HK-2 (cell line): ENCODE measurements at regions not wholly inside any gene's neighbourhood (a gene's known extent, or its start where the extent isn't known, plus 50 kb on each side); places are given as distances from the start of the nearest gene placed in this dataset.
"Not testable (repeated sequence)": the region's sequence is repeated elsewhere in the genome, so short reads cannot be mapped to it uniquely, and the experiment has no call there.

Experiments used
- DNase-seq: peaks from one replicate; pipeline ENCODE4 v3.0.0-alpha.2; 2018; ENCODE audit not compliant: unreplicated experiment

GRCh38 chr2:175256391-175256790, 74.9 kb upstream of the ATP5MC3 start:
- DNase-seq: not testable (repeated sequence)

GRCh38 chr2:175253871-175254270, 72.4 kb upstream of the ATP5MC3 start:
- no peak for DNase-seq

- no peak for DNase-seq
These were observed 70.0 kb upstream of the ATP5MC3 start for GRCh38 chr2:175251425-175252041.

- no peak for DNase-seq
These were observed 65.6 kb upstream of the ATP5MC3 start for GRCh38 chr2:175247159-175247558.

- DNase-seq: no peak
These were observed 63.2 kb upstream of the ATP5MC3 start for GRCh38 chr2:175244697-175245096.

- no peak for DNase-seq
These were observed 60.2 kb upstream of the ATP5MC3 start for GRCh38 chr2:175241691-175242090.

- not testable (repeated sequence) for DNase-seq
These were observed 58.5 kb upstream of the ATP5MC3 start for GRCh38 chr2:175240033-175240432.

- DNase-seq: no peak
These were observed 55.4 kb upstream of the ATP5MC3 start for GRCh38 chr2:175236930-175237329.

- DNase-seq: no peak
These were observed 53.1 kb upstream of the ATP5MC3 start for GRCh38 chr2:175234650-175235049.

- no peak for DNase-seq
These were observed 52.6 kb upstream of the ATP5MC3 start for GRCh38 chr2:175234153-175234552.

- no peak for DNase-seq
These were observed 51.7 kb upstream of the ATP5MC3 start for GRCh38 chr2:175233135-175233719.
